ENCODE measurements at regions not wholly inside any gene's neighbourhood (a gene's known extent, or its start where the extent isn't known, plus 50 kb on each side); places are given as distances from the start of the nearest gene placed in this dataset. TPM values are rescaled to one million over a fixed set of nuclear protein-coding genes. Genes with fewer than 3 reads are reported as not detected.

DNA sequence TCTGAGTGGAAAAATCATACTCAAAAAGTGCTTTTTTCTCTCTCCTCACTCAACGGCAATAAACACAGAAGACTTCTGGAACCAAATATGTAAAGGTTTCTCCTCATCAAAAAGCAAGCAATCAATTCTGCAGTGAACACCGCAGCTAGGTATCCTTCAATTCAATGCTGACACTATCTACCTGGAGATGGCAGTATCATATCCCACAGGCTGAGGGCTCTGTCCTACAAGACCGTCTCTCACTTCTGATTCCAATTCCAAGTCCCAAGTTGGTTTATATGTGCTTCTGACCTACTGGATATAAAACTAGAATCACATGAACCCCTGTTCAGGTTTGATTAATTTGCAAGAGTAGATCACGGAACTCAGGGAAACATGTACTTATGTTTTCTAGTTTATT, 59.7 kb upstream of the LUZP2 start:
- no peak overlapping the region for H4K8ac ChIP-seq (ENCODE audit: low read length)
- H3K27me3 ChIP-seq (ENCODE audit: control insufficient read depth in 1 of 2, insufficient read depth in 1 of 2, low read length in 2 of 2) = no peaks in the 10 kb centered on the region
- no peaks in the 10 kb centered on the region for H3K36me3 ChIP-seq (ENCODE audit: control insufficient read depth in 1 of 2, insufficient read depth in 2 of 2, low read depth in 1 of 2, low read length in 2 of 2)

More for the DNA sequence above, 59.7 kb upstream of the LUZP2 start:
- H2BK120ac ChIP-seq (ENCODE audit: low read depth, low read length) = no peak overlapping the region
- no peaks in the 10 kb centered on the region for H3K9me3 ChIP-seq (ENCODE audit: control insufficient read depth, low read length)
- H2AK5ac ChIP-seq (ENCODE audit: low read length, severe bottlenecking) = no peak overlapping the region
- H3K23ac ChIP-seq (ENCODE audit: low read length in 2 of 2) = no peak overlapping the region
- 83% methylated on average over 4 of the region's 4 CpGs for WGBS
- H3K14ac ChIP-seq (ENCODE audit: low read length in 2 of 2) = no peak overlapping the region
- H3K18ac ChIP-seq (ENCODE audit: low read depth in 1 of 2, low read length in 2 of 2) = no peak overlapping the region
- no peak overlapping the region for H2BK5ac ChIP-seq (ENCODE audit: low read depth, low read length, poor library complexity, severe bottlenecking)
- H3K9ac ChIP-seq (ENCODE audit: low read length) = no peak overlapping the region
- DNase-seq = no peak
- H4K91ac ChIP-seq (ENCODE audit: low read length) = no peak overlapping the region
- no peak overlapping the region for H2BK15ac ChIP-seq (ENCODE audit: low read depth, poor library complexity, severe bottlenecking)
- no peak overlapping the region for H3K4me3 ChIP-seq (ENCODE audit: insufficient read depth in 1 of 2, low read depth in 1 of 2, low read length in 2 of 2)
- H3K4me1 ChIP-seq (ENCODE audit: control insufficient read depth, insufficient read depth, low read depth, low read length) = no peaks in the 10 kb centered on the region
- H3K4me2 ChIP-seq (ENCODE audit: low read length, poor library complexity, severe bottlenecking) = no peak overlapping the region
- H3K27ac ChIP-seq (ENCODE audit: low read length, poor library complexity, severe bottlenecking) = no peak overlapping the region
- no peaks in the 10 kb centered on the region for H3K79me1 ChIP-seq (replicated peaks; ENCODE audit: low read length, poor library complexity, severe bottlenecking)
- no peak overlapping the region for H2AFZ ChIP-seq (ENCODE audit: low read depth, low read length)
- no peak overlapping the region for H2BK12ac ChIP-seq (ENCODE audit: low read length in 2 of 2)
- H3K4ac ChIP-seq (ENCODE audit: low read depth in 1 of 2, low read length in 2 of 2) = no peak overlapping the region

Small RNA genes in the stretch of these regions (small RNA-seq; reads per million reads assigned to genes)
- gene AC100767.1 (ENCODE audit: low read depth) (not detected), gene MIR8054 (ENCODE audit: low read depth) (not detected), gene RNU6-783P (ENCODE audit: low read depth) (not detected)
